HL-60 (cell line): ENCODE measurements at regions not wholly inside any gene's neighbourhood (a gene's known extent, or its start where the extent isn't known, plus 50 kb on each side); places are given as distances from the start of the nearest gene placed in this dataset.

Experiments
- DNase-seq, 2 experiments: peaks; one replicate each; pipeline ENCODE4 v3.0.0-alpha.2; 2010 to 2020; ENCODE audit warnings: low read depth in 1 of 2, low spot score in 1 of 2
- H3K27ac ChIP-seq: fragments of 250-450 bp; sonication (Bioruptor Pico); replicated peaks from 2 replicates; pipeline ENCODE4 v1.5.1; 2020; ENCODE audit warnings: mild to moderate bottlenecking, moderate library complexity
- H3K27me3 ChIP-seq: fragments of 250-450 bp; sonication (Bioruptor Pico); 2 replicates; pipeline ENCODE4 v1.5.1; 2021; ENCODE audit warnings: mild to moderate bottlenecking, moderate library complexity; ENCODE audit not compliant: insufficient read depth, poor library complexity, severe bottlenecking
- H3K4me3 ChIP-seq: replicated peaks from 2 replicates; pipeline ENCODE4 v1.5.1; 2011; ENCODE audit warnings: mild to moderate bottlenecking, control low read depth, low read length; ENCODE audit not compliant: insufficient read depth
- CTCF ChIP-seq: IDR thresholded peaks from one replicate; pipeline ENCODE4 v1.5.1; 2011; ENCODE audit warnings: low read length, control low read depth, inconsistent platforms; ENCODE audit not compliant: insufficient read depth
- GABPA ChIP-seq: IDR thresholded peaks from 2 replicates; pipeline ENCODE4 v1.6.1; 2012; ENCODE audit warnings: low read depth
- POLR2AphosphoS5 ChIP-seq: IDR thresholded peaks from 2 replicates; pipeline ENCODE4 v1.6.1; 2012; ENCODE audit warnings: low read depth
- REST ChIP-seq: IDR thresholded peaks from 2 replicates; pipeline ENCODE4 v1.6.1; 2012; ENCODE audit warnings: low read depth; ENCODE audit not compliant: insufficient replicate concordance
- SPI1 ChIP-seq: IDR thresholded peaks from 2 replicates; pipeline ENCODE4 v1.6.1; 2012; ENCODE audit warnings: low read depth, mild to moderate bottlenecking, borderline replicate concordance

GRCh38 chr4:22988526-22988925 lies 295.8 kb downstream of the GBA3 start:
- Histone ChIP-seq H3K27ac (no peak overlapping the region), H3K4me3 (no peak overlapping the region), H3K27me3 (no peaks in the 10 kb centered on the region)
- TF ChIP-seq SPI1 (no peak), GABPA (no peak), CTCF (no peak), POLR2AphosphoS5 (no peak), REST (no peak)
- DNase-seq, result no peak

GRCh38 chr4:22987870-22988269 lies 295.1 kb downstream of the GBA3 start:
- Histone ChIP-seq H3K27me3 (no peaks in the 10 kb centered on the region), H3K27ac (no peak overlapping the region), H3K4me3 (no peak overlapping the region)
- DNase-seq, result no peak
- no peak for TF ChIP-seq CTCF
- no peak for TF ChIP-seq REST
- no peak for TF ChIP-seq SPI1
- no peak for TF ChIP-seq GABPA
- no peak for TF ChIP-seq POLR2AphosphoS5

GRCh38 chr4:22986881-22987280 lies 294.1 kb downstream of the GBA3 start:
- no peak for DNase-seq
- no peak for TF ChIP-seq SPI1
- TF ChIP-seq GABPA, result no peak
- no peak for TF ChIP-seq POLR2AphosphoS5
- no peak for TF ChIP-seq CTCF
- TF ChIP-seq REST, result no peak
- Histone ChIP-seq H3K27ac (no peak overlapping the region), H3K27me3 (no peaks in the 10 kb centered on the region), H3K4me3 (no peak overlapping the region)
